G401 (cell line): ENCODE measurements at regions not wholly inside any gene's neighbourhood (a gene's known extent, or its start where the extent isn't known, plus 50 kb on each side); places are given as distances from the start of the nearest gene placed in this dataset.
A peak's percentile ranks its signal among the peaks of the same experiment; 100 is the strongest.
"Not testable (repeated sequence)": the region's sequence is repeated elsewhere in the genome, so short reads cannot be mapped to it uniquely, and the experiment has no call there.

Source experiments
- DNase-seq: peaks from one replicate; pipeline ENCODE4 v3.0.0-alpha.2; 2015; ENCODE audit warnings: low spot score
- in situ Hi-C: cut with HindIII; loops from 2 replicates; pipeline ENCODE4 v1.10.0; 2016; ENCODE audit warnings: low sequenced_read_pairs, mixed read lengths

DNA sequence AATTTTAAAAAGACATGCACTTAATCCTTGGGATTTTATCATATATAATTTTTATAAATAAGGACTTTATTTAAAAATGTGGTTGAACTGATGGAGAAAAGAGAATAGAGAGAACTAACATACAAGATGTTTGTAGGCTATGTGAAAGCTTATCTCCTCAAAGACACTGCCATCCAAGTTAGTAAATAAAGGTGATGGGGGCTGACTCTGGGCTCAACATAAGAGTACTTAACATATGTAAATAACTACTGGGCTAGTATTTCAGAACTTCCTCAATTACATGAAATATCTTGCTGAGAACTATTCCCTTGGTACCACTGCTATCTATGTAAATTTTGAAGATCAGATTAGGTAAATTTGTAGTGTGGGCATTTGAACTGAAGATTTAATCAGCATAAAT is 1017.3 kb upstream of the PCDH20 start:
- no peak for DNase-seq
- in situ Hi-C loops = no loop called here

- in situ Hi-C loops = no loop called here
- no peak for DNase-seq
Observed at GRCh38 chr13:62432295-62432694, 1016.6 kb upstream of the PCDH20 start.

- no peak for DNase-seq
- in situ Hi-C loops = no loop called here
Observed at GRCh38 chr13:62431852-62432251, 1016.2 kb upstream of the PCDH20 start.

DNA sequence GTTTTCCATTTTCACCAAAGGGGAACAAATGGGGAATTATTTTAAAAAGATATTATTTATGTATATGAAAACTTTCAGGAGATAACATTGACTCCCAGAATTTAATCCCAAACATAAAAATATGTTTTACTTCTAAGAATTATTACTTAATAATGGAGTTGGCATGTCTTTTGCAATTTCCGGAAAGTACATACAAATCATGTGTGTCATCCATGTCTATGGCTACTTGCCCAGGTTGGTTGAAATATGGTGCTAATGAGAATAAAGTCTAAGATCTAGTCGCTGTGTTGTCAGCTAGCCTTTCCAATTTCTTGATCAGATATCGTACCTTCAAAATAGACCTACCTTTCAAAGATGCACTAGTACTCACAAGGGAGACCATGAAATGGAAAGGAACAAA is 1003.2 kb upstream of the PCDH20 start:
- DNase-seq = no peak
- in situ Hi-C loops = no loop called here

DNA sequence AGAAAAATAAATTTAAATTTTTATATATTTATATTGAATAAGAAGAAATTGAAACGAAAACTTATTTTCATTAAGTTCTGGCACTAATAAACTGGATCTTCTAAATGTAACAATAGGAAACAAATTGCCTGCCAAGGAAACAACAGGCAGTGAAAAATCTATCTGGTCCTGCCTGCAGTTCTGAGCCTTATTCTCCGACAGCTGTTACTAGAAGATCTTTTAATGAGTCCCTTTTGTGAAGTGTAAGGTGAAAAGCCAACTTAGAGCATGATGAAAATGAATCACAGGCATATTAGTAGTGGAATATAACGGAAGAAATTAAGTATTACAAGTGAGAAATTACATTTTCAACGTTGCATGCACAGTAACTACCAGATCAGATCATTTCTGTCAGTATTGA is 1002.7 kb upstream of the PCDH20 start:
- no peak for DNase-seq

GRCh38 chr13:62407871-62408270 is 992.2 kb upstream of the PCDH20 start:
- in situ Hi-C loops = no loop called here
- no peak for DNase-seq

More for the DNA sequence above, 1002.7 kb upstream of the PCDH20 start:
- in situ Hi-C loops = no loop called here

- in situ Hi-C loops = no loop called here
- no peak for DNase-seq
Observed at GRCh38 chr13:62388515-62388914, 972.9 kb upstream of the PCDH20 start.

DNA sequence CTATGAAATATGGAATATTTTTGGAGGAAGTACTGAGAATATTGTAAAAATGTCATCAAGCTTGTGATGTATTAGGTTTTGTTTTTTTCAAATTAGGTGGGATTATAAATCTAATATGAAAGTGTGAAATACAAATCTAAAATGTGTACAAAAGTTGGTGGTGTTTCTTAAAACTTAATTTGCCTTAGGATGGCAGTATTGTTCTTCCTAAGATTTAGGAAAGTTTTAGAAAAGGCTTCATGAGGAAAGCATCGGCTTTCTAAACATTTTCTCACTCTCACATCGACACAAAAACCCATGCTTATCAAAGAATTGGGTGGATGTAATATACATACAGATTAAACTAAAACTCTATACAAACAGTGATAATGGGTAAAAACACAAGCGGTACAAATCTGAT is 972.0 kb upstream of the PCDH20 start:
- no peak for DNase-seq
- in situ Hi-C loops = no loop called here

- DNase-seq, in situ Hi-C loops: not testable (repeated sequence)
Observed at GRCh38 chr13:62379241-62379640, 963.6 kb upstream of the PCDH20 start.

GRCh38 chr13:62377838-62378237 is 962.2 kb upstream of the PCDH20 start:
- no peak for DNase-seq
- in situ Hi-C loops = no loop called here

- DNase-seq = no peak
- in situ Hi-C loops = no loop called here
Observed at GRCh38 chr13:62375653-62376052, 960.0 kb upstream of the PCDH20 start.

- DNase-seq = no peak
- in situ Hi-C loops = no loop called here
Observed at GRCh38 chr13:62371737-62372136, 956.1 kb upstream of the PCDH20 start.

GRCh38 chr13:62367971-62368370 is 952.3 kb upstream of the PCDH20 start:
- DNase-seq, in situ Hi-C loops: not testable (repeated sequence)

- in situ Hi-C loops = no loop called here
- no peak for DNase-seq
Observed at GRCh38 chr13:62360609-62361008, 945.0 kb upstream of the PCDH20 start.

- in situ Hi-C loops = no loop called here
- DNase-seq = no peak
Observed at GRCh38 chr13:62358646-62358932, 942.9 kb upstream of the PCDH20 start.

DNA sequence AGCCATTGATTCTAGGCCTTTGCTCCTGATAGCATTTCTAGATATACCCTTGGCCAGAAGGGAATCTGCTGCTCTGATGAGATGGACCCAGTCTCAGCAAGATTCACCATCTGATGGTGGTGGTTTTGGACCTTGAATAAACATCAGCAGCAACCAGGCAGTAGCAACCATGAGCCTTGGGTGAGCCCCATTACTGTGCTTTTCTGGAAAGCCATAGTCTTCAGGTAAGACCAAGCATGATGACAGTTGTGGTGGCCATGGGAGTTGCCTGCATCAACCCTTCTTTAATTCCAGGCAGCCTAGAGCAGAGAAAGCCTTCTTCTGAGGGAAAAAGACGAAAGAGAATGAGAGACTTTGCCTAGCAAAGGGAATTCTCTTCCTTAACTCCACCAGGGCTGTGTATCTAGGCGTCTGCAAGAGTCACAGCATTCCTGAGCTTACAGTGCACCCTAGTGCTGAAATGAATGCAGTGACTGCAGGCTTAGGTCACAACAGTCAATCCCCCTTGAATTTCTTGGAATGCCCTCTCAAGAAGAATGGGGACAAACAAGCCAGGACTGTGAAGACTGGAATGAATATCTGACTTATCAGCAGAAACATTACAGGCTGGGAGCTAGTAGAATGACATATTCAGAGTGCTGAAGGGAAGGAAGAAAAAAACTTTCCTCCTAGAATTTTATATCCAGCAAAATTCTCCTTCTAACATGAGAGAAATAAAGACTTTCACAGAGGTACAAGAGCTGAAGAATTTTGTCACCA is 942.4 kb upstream of the PCDH20 start:
- peak; percentile 29 for DNase-seq
- in situ Hi-C loops = no loop called here

DNA sequence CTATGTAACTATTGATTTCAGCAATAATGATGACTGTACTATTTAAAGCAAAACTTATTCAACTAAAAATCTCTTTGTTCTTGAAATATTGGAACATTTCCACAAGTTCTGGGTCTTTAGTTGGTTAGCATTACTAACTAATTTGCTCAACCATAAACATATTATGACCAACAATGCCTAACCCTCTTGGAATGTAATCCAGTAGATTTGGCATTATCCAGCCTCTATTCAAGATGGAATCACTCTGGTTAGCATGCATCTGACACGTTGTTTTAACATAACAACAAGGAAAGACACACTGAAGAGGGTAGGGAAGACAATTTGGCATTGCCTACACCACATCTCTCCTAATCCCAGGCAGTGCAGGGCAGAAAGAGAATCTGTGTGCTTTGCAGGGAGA is 941.3 kb upstream of the PCDH20 start:
- no peak for DNase-seq
- in situ Hi-C loops = no loop called here

- in situ Hi-C loops = no loop called here
- DNase-seq = no peak
Observed at GRCh38 chr13:62337109-62337880, 921.6 kb upstream of the PCDH20 start.

DNA sequence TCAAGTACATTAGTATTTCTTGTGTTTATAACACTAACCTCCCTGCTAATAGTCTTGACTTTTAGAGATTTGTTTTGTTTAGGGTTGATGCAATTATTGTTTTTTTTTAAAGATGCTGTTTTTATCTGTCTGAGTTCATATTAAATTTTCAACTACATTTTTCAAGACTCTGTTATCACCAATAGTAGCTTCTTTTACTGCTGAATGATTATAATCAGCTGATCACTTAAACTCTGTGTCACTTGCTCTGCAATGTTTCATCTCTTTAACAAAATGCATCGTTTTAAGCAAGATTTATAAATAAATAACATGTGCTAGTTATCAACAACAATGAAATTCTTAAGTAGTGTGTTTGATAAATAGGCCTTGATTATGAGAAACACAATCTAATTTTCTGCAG is 920.9 kb upstream of the PCDH20 start:
- no peak for DNase-seq
- in situ Hi-C loops = no loop called here

GRCh38 chr13:62333466-62333865 is 917.8 kb upstream of the PCDH20 start:
- in situ Hi-C loops = no loop called here
- no peak for DNase-seq

DNA sequence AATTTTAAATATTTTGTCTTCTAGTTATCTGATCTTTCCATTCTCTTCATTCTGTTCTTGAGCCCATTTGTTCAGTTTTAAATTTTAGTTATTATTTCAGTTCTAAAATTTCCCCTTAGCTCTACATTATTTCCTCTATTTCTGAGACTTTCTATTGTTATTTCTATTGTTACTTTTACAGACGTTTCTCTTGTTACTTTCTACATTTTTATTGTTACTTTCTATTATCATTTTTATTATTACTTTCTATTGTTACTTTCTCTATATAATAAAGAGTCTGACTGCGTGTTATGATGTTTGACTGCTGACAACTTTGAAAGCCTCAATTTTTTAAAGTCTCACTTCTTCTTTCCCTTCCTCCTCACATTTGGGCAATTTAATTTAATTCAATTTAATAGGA is 915.7 kb upstream of the PCDH20 start:
- DNase-seq = no peak

More for the DNA sequence above, 915.7 kb upstream of the PCDH20 start:
- in situ Hi-C loops = no loop called here
